Fibroblast of lung (primary cell): ENCODE measurements at regions not wholly inside any gene's neighbourhood (a gene's known extent, or its start where the extent isn't known, plus 50 kb on each side); places are given as distances from the start of the nearest gene placed in this dataset.

Experiments
- DNase-seq, 2 donors: peaks; one replicate each; pipeline versions ENCODE4 v3.0.0 to v3.0.0-alpha.2; 2010; ENCODE audit warnings: low read depth in 2 of 2
- H2AFZ ChIP-seq: 2 replicates; pipeline ENCODE4 v1.5.1; 2012; ENCODE audit warnings: low read length, control low read depth, inconsistent platforms
- H3K27ac ChIP-seq: 2 replicates; pipeline ENCODE4 v1.5.1; 2011; ENCODE audit warnings: low read length, control low read depth; ENCODE audit not compliant: insufficient read depth
- H3K27me3 ChIP-seq: 2 replicates; pipeline ENCODE4 v1.5.1; 2011; ENCODE audit warnings: mild to moderate bottlenecking, low read length; ENCODE audit not compliant: control insufficient read depth, insufficient read depth
- H3K36me3 ChIP-seq: 2 replicates; pipeline ENCODE4 v1.5.1; 2011; ENCODE audit warnings: low read length; ENCODE audit not compliant: control insufficient read depth, insufficient read depth
- H3K4me1 ChIP-seq: 2 replicates; pipeline ENCODE4 v1.5.1; 2011; ENCODE audit warnings: low read length; ENCODE audit not compliant: control insufficient read depth, insufficient read depth; ENCODE audit errors: extremely low read depth
- H3K4me2 ChIP-seq: 2 replicates; pipeline ENCODE4 v1.5.1; 2011; ENCODE audit warnings: low read length, control low read depth; ENCODE audit not compliant: insufficient read depth; ENCODE audit errors: extremely low read depth
- H3K4me3 ChIP-seq, 4 experiments: fragments of 200-600 bp in 1 of 4; sonication (generic) in 1 of 4; replicated peaks in 1 of 4; 2 replicates each; pipeline ENCODE4 v1.5.1; 2011 to 2016; ENCODE audit warnings: low read length in 4 of 4, low read depth in 3 of 4, mild to moderate bottlenecking in 3 of 4, control low read depth in 2 of 4, inconsistent platforms in 1 of 4, mixed read lengths in 1 of 4; ENCODE audit not compliant: insufficient read depth in 1 of 4; ENCODE audit errors: control extremely low read depth in 1 of 4
- H3K79me2 ChIP-seq: 2 replicates; pipeline ENCODE4 v1.5.1; 2012; ENCODE audit warnings: mild to moderate bottlenecking, low read length, inconsistent platforms; ENCODE audit not compliant: control insufficient read depth, insufficient read depth
- H3K9ac ChIP-seq: 2 replicates; pipeline ENCODE4 v1.5.1; 2011; ENCODE audit warnings: mild to moderate bottlenecking, low read length, control low read depth; ENCODE audit not compliant: insufficient read depth
- H3K9me3 ChIP-seq: 2 replicates; pipeline ENCODE4 v1.5.1; 2012; ENCODE audit warnings: low read depth, low read length; ENCODE audit not compliant: control insufficient read depth, insufficient read depth
- H4K20me1 ChIP-seq: 2 replicates; pipeline ENCODE4 v1.5.1; 2011; ENCODE audit warnings: low read length; ENCODE audit not compliant: control insufficient read depth, insufficient read depth; ENCODE audit errors: extremely low read depth
- EZH2 ChIP-seq: IDR thresholded peaks from 2 replicates; pipeline ENCODE4 v1.5.1; 2012; ENCODE audit warnings: low read length, control low read depth, mild to moderate bottlenecking; ENCODE audit errors: missing control alignments
- TF ChIP-seq, protein P1 (sequence below), 2 donors: IDR thresholded peaks in 1 of 2; conservative IDR thresholded peaks in 1 of 2; 1 replicate in 1 of 2; 2 replicates in 1 of 2; pipeline ENCODE4 v1.5.1; 2011 to 2012; ENCODE audit warnings: low read length in 2 of 2, control low read depth in 1 of 2, inconsistent platforms in 1 of 2, low read depth in 1 of 2, mild to moderate bottlenecking in 1 of 2

GRCh38 chr5:89349246-89349980 is 466.4 kb upstream of the MEF2C start:
- Histone ChIP-seq H2AFZ (no peak overlapping the region), H3K9me3 (no peaks in the 10 kb centered on the region), H3K4me1 (no peaks in the 10 kb centered on the region), H3K36me3 (no peaks in the 10 kb centered on the region), H3K79me2 (no peaks in the 10 kb centered on the region), H3K4me2 (no peak overlapping the region), H3K27ac (no peak overlapping the region), H3K27me3 (no peaks in the 10 kb centered on the region), H4K20me1 (no peaks in the 10 kb centered on the region), H3K4me3 (no peak overlapping the region), H3K9ac (no peak overlapping the region)
- no peak for TF ChIP-seq EZH2
- TF ChIP-seq, protein P1, sequence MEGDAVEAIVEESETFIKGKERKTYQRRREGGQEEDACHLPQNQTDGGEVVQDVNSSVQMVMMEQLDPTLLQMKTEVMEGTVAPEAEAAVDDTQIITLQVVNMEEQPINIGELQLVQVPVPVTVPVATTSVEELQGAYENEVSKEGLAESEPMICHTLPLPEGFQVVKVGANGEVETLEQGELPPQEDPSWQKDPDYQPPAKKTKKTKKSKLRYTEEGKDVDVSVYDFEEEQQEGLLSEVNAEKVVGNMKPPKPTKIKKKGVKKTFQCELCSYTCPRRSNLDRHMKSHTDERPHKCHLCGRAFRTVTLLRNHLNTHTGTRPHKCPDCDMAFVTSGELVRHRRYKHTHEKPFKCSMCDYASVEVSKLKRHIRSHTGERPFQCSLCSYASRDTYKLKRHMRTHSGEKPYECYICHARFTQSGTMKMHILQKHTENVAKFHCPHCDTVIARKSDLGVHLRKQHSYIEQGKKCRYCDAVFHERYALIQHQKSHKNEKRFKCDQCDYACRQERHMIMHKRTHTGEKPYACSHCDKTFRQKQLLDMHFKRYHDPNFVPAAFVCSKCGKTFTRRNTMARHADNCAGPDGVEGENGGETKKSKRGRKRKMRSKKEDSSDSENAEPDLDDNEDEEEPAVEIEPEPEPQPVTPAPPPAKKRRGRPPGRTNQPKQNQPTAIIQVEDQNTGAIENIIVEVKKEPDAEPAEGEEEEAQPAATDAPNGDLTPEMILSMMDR (conservative IDR thresholded peaks at IDR 0.05 in 1 of 2, IDR thresholded peaks at IDR 0.05 in 1 of 2; ENCODE audit: low read depth in 1 of 2, low read length in 2 of 2), result no peak
- no peak for DNase-seq

- Histone ChIP-seq H3K4me3 (no peak overlapping the region), H3K4me2 (no peak overlapping the region), H3K36me3 (no peaks in the 10 kb centered on the region), H3K9ac (no peak overlapping the region), H4K20me1 (no peaks in the 10 kb centered on the region), H3K27me3 (no peaks in the 10 kb centered on the region), H3K79me2 (no peaks in the 10 kb centered on the region), H2AFZ (no peak overlapping the region), H3K27ac (no peak overlapping the region), H3K4me1 (no peaks in the 10 kb centered on the region), H3K9me3 (no peaks in the 10 kb centered on the region)
- DNase-seq, result no peak
- TF ChIP-seq, protein P1 (conservative IDR thresholded peaks at IDR 0.05 in 1 of 2, IDR thresholded peaks at IDR 0.05 in 1 of 2; ENCODE audit: low read depth in 1 of 2, low read length in 2 of 2), result no peak
- TF ChIP-seq EZH2, result no peak
Observed at GRCh38 chr5:89346573-89346972, 463.6 kb upstream of the MEF2C start.

DNA sequence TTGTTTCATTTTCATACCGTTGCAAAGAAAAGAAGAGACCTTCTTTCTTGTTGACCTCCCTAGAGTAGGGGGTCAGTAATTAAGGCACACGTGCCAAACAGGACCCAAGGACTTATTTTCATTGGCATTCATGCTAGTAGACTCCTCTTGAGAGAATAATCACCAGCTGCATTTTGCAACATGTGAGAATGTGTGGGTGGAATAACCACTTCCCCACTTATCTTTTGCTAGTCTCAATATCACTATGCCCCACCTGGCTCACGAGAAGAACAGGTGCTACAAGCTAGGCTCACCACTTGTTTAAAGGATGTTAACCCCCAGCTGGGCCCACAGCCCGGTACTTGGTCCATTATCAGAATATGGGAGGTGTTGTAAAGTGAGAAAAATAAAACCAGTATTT is 460.7 kb upstream of the MEF2C start:
- Histone ChIP-seq H4K20me1 (no peaks in the 10 kb centered on the region), H3K79me2 (no peaks in the 10 kb centered on the region), H3K4me3 (no peak overlapping the region), H2AFZ (no peak overlapping the region), H3K9ac (no peak overlapping the region), H3K36me3 (no peaks in the 10 kb centered on the region), H3K27ac (no peak overlapping the region), H3K27me3 (no peaks in the 10 kb centered on the region), H3K9me3 (no peaks in the 10 kb centered on the region), H3K4me1 (no peaks in the 10 kb centered on the region), H3K4me2 (no peak overlapping the region)
- TF ChIP-seq EZH2, result no peak
- TF ChIP-seq, protein P1 (conservative IDR thresholded peaks at IDR 0.05 in 1 of 2, IDR thresholded peaks at IDR 0.05 in 1 of 2; ENCODE audit: low read depth in 1 of 2, low read length in 2 of 2), result no peak
- DNase-seq, result peak in 1 of 2 donors; percentile 68
